Vagina (tissue), 2 donors: ENCODE measurements at regions not wholly inside any gene's neighbourhood (a gene's known extent, or its start where the extent isn't known, plus 50 kb on each side); places are given as distances from the start of the nearest gene placed in this dataset.

Experiments
- CTCF ChIP-seq, 3 experiments: fragments of 450-650 bp in 2 of 3; fragments of 200-600 bp in 1 of 3; sonication (generic) in 1 of 3; IDR thresholded peaks; one replicate each; pipeline ENCODE4 v1.5.1; 2017 to 2019; ENCODE audit warnings: antibody characterized with exemption in 3 of 3, mild to moderate bottlenecking in 2 of 3, moderate library complexity in 2 of 3
- POLR2A ChIP-seq, 2 donors: fragments of 450-650 bp; IDR thresholded peaks; one replicate each; pipeline ENCODE4 v1.6.1; 2017; ENCODE audit warnings: antibody characterized with exemption in 2 of 2, mild to moderate bottlenecking in 2 of 2, moderate library complexity in 2 of 2

- TF ChIP-seq POLR2A (IDR thresholded peaks at IDR 0.05) (no peak), CTCF (IDR thresholded peaks at IDR 0.05) (no peak)
Observed at GRCh38 chr6:147858421-147858820, 349.9 kb downstream of the SAMD5 start.
